ENCODE measurements at regions not wholly inside any gene's neighbourhood (a gene's known extent, or its start where the extent isn't known, plus 50 kb on each side); places are given as distances from the start of the nearest gene placed in this dataset.

DNA sequence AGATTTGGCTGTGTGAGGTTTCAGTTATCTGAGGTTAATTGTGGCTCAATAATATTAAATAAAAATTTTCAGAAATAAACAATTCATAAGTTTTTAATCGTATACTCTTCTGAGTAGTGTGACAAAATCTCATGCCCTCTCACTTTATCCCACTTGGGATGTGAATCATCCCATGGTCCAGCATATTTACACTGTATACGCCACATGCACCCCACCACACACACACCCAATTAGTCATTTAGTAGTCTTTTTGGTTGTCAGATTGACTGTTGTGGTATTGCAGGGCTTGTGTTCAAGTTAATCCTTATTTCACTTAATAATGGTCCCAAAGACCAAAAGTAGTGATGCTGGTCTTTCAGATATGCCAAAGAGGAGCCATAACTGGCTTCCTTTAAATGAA, 66.4 kb upstream of the PCDH9 start:
- Histone ChIP-seq H3K27me3 (no peaks in the 10 kb centered on the region), H3K4me3 (no peak overlapping the region), H3K27ac (no peak overlapping the region), H3K9me3 (peaks cover 0 to 10% (median 0%) of the 10 kb centered on the region in 11 donors), H3K36me3 (no peaks in the 10 kb centered on the region), H3K4me1 (no peaks in the 10 kb centered on the region)
- WGBS, 2 donors: 92 to 95% methylated on average over 2 of the region's 2 CpGs
- ATAC-seq: no peak
- TF ChIP-seq, protein P1, sequence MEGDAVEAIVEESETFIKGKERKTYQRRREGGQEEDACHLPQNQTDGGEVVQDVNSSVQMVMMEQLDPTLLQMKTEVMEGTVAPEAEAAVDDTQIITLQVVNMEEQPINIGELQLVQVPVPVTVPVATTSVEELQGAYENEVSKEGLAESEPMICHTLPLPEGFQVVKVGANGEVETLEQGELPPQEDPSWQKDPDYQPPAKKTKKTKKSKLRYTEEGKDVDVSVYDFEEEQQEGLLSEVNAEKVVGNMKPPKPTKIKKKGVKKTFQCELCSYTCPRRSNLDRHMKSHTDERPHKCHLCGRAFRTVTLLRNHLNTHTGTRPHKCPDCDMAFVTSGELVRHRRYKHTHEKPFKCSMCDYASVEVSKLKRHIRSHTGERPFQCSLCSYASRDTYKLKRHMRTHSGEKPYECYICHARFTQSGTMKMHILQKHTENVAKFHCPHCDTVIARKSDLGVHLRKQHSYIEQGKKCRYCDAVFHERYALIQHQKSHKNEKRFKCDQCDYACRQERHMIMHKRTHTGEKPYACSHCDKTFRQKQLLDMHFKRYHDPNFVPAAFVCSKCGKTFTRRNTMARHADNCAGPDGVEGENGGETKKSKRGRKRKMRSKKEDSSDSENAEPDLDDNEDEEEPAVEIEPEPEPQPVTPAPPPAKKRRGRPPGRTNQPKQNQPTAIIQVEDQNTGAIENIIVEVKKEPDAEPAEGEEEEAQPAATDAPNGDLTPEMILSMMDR (IDR thresholded peaks at IDR 0.05): no peak
- intact Hi-C loops (cut with DNase I): no loop called here
- DNase-seq: no peak

DNA sequence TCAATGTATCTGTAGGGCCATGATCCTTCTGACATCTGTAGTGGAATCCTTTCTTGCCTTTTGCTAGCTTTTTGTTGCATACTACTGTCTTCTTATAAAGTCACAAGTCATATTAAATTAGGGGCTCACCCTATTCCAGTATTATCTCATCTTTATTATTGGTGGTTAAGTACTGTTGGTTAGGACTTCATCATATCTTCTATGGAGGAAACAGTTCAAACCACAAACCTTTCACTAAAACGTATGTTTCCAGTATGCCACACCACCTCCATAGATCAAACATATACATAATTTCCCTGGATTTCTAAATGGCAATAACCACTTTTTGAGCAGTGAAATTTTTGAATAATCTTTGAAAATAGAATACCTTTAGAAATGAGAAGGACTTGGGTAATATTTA, 62.8 kb upstream of the PCDH9 start:
- intact Hi-C loops (cut with DNase I): no loop called here
- TF ChIP-seq, protein P1 (IDR thresholded peaks at IDR 0.05): no peak
- peaks cover 0 to 4% (median 0%) of the 10 kb centered on the region in 7 donors for H3K27me3 ChIP-seq
- no peaks in the 10 kb centered on the region for H3K4me1 ChIP-seq
- no peaks in the 10 kb centered on the region for H3K9me3 ChIP-seq
- DNase-seq (no peak), ATAC-seq (no peak)
- no peak overlapping the region for H3K4me3 ChIP-seq
- WGBS, 2 donors: 71 to 77% methylated on average over 1 of the region's 1 CpG
- no peak overlapping the region for H3K27ac ChIP-seq
- H3K36me3 ChIP-seq: no peaks in the 10 kb centered on the region

DNA sequence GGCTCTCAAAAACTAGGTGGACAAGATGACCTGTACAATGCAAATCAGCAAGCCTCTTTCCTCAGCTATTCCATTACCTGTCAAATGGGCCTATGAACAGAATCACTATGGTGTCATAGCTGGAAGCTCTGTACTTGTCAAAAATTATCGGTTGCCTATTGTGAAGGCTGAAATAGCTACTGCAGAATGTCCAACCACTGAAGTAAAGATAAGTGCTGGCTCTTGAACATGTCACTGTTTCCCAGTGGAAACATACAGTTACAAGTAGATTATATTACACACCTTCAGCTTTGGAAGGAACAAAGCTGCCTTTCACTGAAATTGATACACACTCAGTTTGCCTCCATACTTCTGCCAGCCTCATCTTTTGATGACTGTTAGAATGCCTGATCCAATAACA, 55.5 kb upstream of the PCDH9 start:
- DNase-seq (no peak), ATAC-seq (peak in 4 of 8 donors; percentile 42 to 56 (median 52))
- Histone ChIP-seq H3K4me3 (no peak overlapping the region), H3K9me3 (no peaks in the 10 kb centered on the region), H3K36me3 (no peaks in the 10 kb centered on the region), H3K4me1 (no peaks in the 10 kb centered on the region), H3K27ac (no peak overlapping the region), H3K27me3 (peaks cover 0 to 4% (median 0%) of the 10 kb centered on the region in 7 donors)
- intact Hi-C loops (cut with DNase I): no loop called here
- TF ChIP-seq, protein P1 (IDR thresholded peaks at IDR 0.05): no peak
- 43 to 70% methylated on average over 1 of the region's 1 CpG for WGBS, 2 donors

DNA sequence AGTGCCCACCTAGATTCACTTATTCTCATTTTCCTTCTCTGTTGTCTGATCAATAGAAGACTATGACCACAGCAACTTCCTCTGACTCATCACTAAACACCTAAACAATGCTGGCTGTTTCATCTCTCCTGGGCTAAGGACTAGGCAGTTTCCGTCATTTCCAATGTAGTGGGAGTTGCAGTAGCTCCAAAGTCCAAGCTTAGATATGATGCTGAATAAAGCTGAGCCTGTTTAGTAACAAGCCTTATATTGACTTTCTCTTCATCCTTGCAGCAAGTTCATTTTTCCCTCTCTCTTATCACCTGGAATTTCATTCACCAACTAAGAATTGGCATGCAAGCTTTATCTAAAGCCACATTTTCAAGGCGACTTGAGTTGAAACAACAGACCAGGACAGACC, 53.5 kb upstream of the PCDH9 start:
- intact Hi-C loops (cut with DNase I): no loop called here
- TF ChIP-seq, protein P1 (IDR thresholded peaks at IDR 0.05): no peak
- H3K36me3 ChIP-seq: no peaks in the 10 kb centered on the region
- 51 to 83% methylated on average over 2 of the region's 2 CpGs for WGBS, 2 donors
- peaks cover 0 to 3% (median 0%) of the 10 kb centered on the region in 7 donors for H3K27me3 ChIP-seq
- no peak for ATAC-seq
- no peak for DNase-seq
- H3K9me3 ChIP-seq: no peaks in the 10 kb centered on the region
- no peak overlapping the region for H3K27ac ChIP-seq
- no peak overlapping the region for H3K4me3 ChIP-seq
- H3K4me1 ChIP-seq: no peaks in the 10 kb centered on the region

Measured in heart right ventricle (tissue), 16 donors.